Muscle layer of colon (tissue), 2 donors: ENCODE measurements at regions not wholly inside any gene's neighbourhood (a gene's known extent, or its start where the extent isn't known, plus 50 kb on each side); places are given as distances from the start of the nearest gene placed in this dataset.

Source experiments
- H3K27ac ChIP-seq: one replicate; pipeline ENCODE4 v1.7.0; 2013; ENCODE audit warnings: low read depth, mild to moderate bottlenecking, low read length, moderate library complexity
- H3K27me3 ChIP-seq, 2 donors: one replicate each; pipeline ENCODE4 v1.7.0; 2013; ENCODE audit warnings: low read length in 2 of 2, mild to moderate bottlenecking in 2 of 2; ENCODE audit not compliant: insufficient read depth in 2 of 2, control insufficient read depth in 1 of 2
- H3K36me3 ChIP-seq: one replicate; pipeline ENCODE4 v1.7.0; 2013; ENCODE audit warnings: mild to moderate bottlenecking, low read length; ENCODE audit not compliant: insufficient read depth
- H3K4me1 ChIP-seq: one replicate; pipeline ENCODE4 v1.7.0; 2013; ENCODE audit warnings: mild to moderate bottlenecking, low read length; ENCODE audit not compliant: insufficient read depth
- H3K4me3 ChIP-seq, 2 donors: one replicate each; pipeline ENCODE4 v1.7.0; 2013; ENCODE audit warnings: low read length in 2 of 2, low read depth in 1 of 2, mild to moderate bottlenecking in 1 of 2, moderate library complexity in 1 of 2
- H3K9ac ChIP-seq: one replicate; pipeline ENCODE4 v1.7.0; 2013; ENCODE audit warnings: low read length
- H3K9me3 ChIP-seq: one replicate; pipeline ENCODE4 v1.7.0; 2013; ENCODE audit warnings: mild to moderate bottlenecking, low read length
- donor health status: abdominal sarcoma.
- donor health status: Adenocarcinoma of cecum.

GRCh38 chr15:77689821-77690220 lies 57.1 kb upstream of the LINGO1 start:
- Histone ChIP-seq H3K4me3 (no peak overlapping the region), H3K4me1 (no peaks in the 10 kb centered on the region), H3K9me3 (no peaks in the 10 kb centered on the region), H3K27ac (no peak overlapping the region), H3K36me3 (no peaks in the 10 kb centered on the region), H3K9ac (no peak overlapping the region), H3K27me3 (peaks cover 7 to 26% of the 10 kb centered on the region in 2 donors)

GRCh38 chr15:77688693-77689092 lies 56.0 kb upstream of the LINGO1 start:
- Histone ChIP-seq H3K4me1 (no peaks in the 10 kb centered on the region), H3K4me3 (no peak overlapping the region), H3K36me3 (no peaks in the 10 kb centered on the region), H3K27me3 (peaks cover 7 to 29% of the 10 kb centered on the region in 2 donors), H3K9me3 (no peaks in the 10 kb centered on the region), H3K9ac (no peak overlapping the region), H3K27ac (no peak overlapping the region)

GRCh38 chr15:77688266-77688665 lies 55.6 kb upstream of the LINGO1 start:
- peaks cover 7 to 31% of the 10 kb centered on the region in 2 donors for H3K27me3 ChIP-seq
- H3K36me3 ChIP-seq, result no peaks in the 10 kb centered on the region
- H3K9me3 ChIP-seq, result no peaks in the 10 kb centered on the region
- H3K9ac ChIP-seq, result no peak overlapping the region
- H3K27ac ChIP-seq, result no peak overlapping the region
- H3K4me1 ChIP-seq, result no peaks in the 10 kb centered on the region
- no peak overlapping the region for H3K4me3 ChIP-seq

- Histone ChIP-seq H3K27me3 (peaks cover 0 to 12% of the 10 kb centered on the region in 2 donors), H3K27ac (no peak overlapping the region), H3K9me3 (no peaks in the 10 kb centered on the region), H3K4me1 (no peaks in the 10 kb centered on the region), H3K36me3 (no peaks in the 10 kb centered on the region), H3K4me3 (no peak overlapping the region), H3K9ac (no peak overlapping the region)
Measured at GRCh38 chr15:77685082-77685815, 52.5 kb upstream of the LINGO1 start.

- Histone ChIP-seq H3K9me3 (no peaks in the 10 kb centered on the region), H3K27me3 (peaks cover 0 to 11% of the 10 kb centered on the region in 2 donors), H3K4me3 (no peak overlapping the region), H3K4me1 (no peaks in the 10 kb centered on the region), H3K27ac (no peak overlapping the region), H3K36me3 (no peaks in the 10 kb centered on the region), H3K9ac (no peak overlapping the region)
Measured at GRCh38 chr15:77684341-77685081, 51.8 kb upstream of the LINGO1 start.

GRCh38 chr15:77682564-77682963 lies 49.9 kb upstream of the LINGO1 start:
- Histone ChIP-seq H3K9ac (no peak overlapping the region), H3K27me3 (peaks cover 0 to 11% of the 10 kb centered on the region in 2 donors), H3K9me3 (no peaks in the 10 kb centered on the region), H3K36me3 (no peaks in the 10 kb centered on the region), H3K4me1 (no peaks in the 10 kb centered on the region), H3K27ac (no peak overlapping the region), H3K4me3 (no peak overlapping the region)
